ENCODE measurements at regions not wholly inside any gene's neighbourhood (a gene's known extent, or its start where the extent isn't known, plus 50 kb on each side); places are given as distances from the start of the nearest gene placed in this dataset.

- H3K9ac ChIP-seq (ENCODE audit: low read length), result no peak overlapping the region
- H3K79me2 ChIP-seq (replicated peaks; ENCODE audit: insufficient read depth, low read length), result no peaks in the 10 kb centered on the region
- H3K9me2 ChIP-seq (ENCODE audit: insufficient read depth, low read length), result no peaks in the 10 kb centered on the region
- no peak overlapping the region for H2AFZ ChIP-seq (ENCODE audit: low read depth, low read length)
- H3K9me3 ChIP-seq (ENCODE audit: low read length), result no peaks in the 10 kb centered on the region
- H3K4me2 ChIP-seq (ENCODE audit: low read length), result no peak overlapping the region
- no peak overlapping the region for H3K27ac ChIP-seq (ENCODE audit: low read length)
- H3K36me3 ChIP-seq (ENCODE audit: insufficient read depth, low read length), result no peaks in the 10 kb centered on the region
- no peaks in the 10 kb centered on the region for H4K20me1 ChIP-seq (ENCODE audit: insufficient read depth)
- H3K4me3 ChIP-seq (ENCODE audit: low read length), result no peak overlapping the region
- TF ChIP-seq SMC3 (conservative IDR thresholded peaks at IDR 0.05; ENCODE audit: poor library complexity) (no peak), EZH2 (IDR thresholded peaks at IDR 0.05; ENCODE audit: borderline replicate concordance, insufficient read depth, low read length, poor library complexity, severe bottlenecking) (no peak)
- H3F3A ChIP-seq (ENCODE audit: insufficient read depth, low read length, poor library complexity, severe bottlenecking), result no peaks in the 10 kb centered on the region
- no peaks in the 10 kb centered on the region for H3K27me3 ChIP-seq (ENCODE audit: insufficient read depth, low read depth, low read length)
Measured at GRCh38 chr4:11908712-11909111, 480.0 kb upstream of the HS3ST1 start.

GRCh38 chr4:11908205-11908604 is 479.5 kb upstream of the HS3ST1 start:
- Histone ChIP-seq H2AFZ (ENCODE audit: low read depth, low read length) (no peak overlapping the region), H4K20me1 (ENCODE audit: insufficient read depth) (no peaks in the 10 kb centered on the region), H3K27ac (ENCODE audit: low read length) (no peak overlapping the region), H3K9ac (ENCODE audit: low read length) (no peak overlapping the region), H3K9me2 (ENCODE audit: insufficient read depth, low read length) (no peaks in the 10 kb centered on the region), H3K4me3 (ENCODE audit: low read length) (no peak overlapping the region), H3K79me2 (replicated peaks; ENCODE audit: insufficient read depth, low read length) (no peaks in the 10 kb centered on the region), H3K27me3 (ENCODE audit: insufficient read depth, low read depth, low read length) (no peaks in the 10 kb centered on the region), H3F3A (ENCODE audit: insufficient read depth, low read length, poor library complexity, severe bottlenecking) (no peaks in the 10 kb centered on the region), H3K4me2 (ENCODE audit: low read length) (no peak overlapping the region), H3K9me3 (ENCODE audit: low read length) (no peaks in the 10 kb centered on the region), H3K36me3 (ENCODE audit: insufficient read depth, low read length) (no peaks in the 10 kb centered on the region)
- TF ChIP-seq POLR2AphosphoS5 (IDR thresholded peaks at IDR 0.05) (no peak), MXI1 (conservative IDR thresholded peaks at IDR 0.05; ENCODE audit: poor library complexity, severe bottlenecking) (no peak), SMC3 (conservative IDR thresholded peaks at IDR 0.05; ENCODE audit: poor library complexity) (no peak), EP300 (conservative IDR thresholded peaks at IDR 0.05; ENCODE audit: poor library complexity, severe bottlenecking) (no peak), EZH2 (IDR thresholded peaks at IDR 0.05; ENCODE audit: borderline replicate concordance, insufficient read depth, low read length, poor library complexity, severe bottlenecking) (no peak)
- TF ChIP-seq, protein P1, sequence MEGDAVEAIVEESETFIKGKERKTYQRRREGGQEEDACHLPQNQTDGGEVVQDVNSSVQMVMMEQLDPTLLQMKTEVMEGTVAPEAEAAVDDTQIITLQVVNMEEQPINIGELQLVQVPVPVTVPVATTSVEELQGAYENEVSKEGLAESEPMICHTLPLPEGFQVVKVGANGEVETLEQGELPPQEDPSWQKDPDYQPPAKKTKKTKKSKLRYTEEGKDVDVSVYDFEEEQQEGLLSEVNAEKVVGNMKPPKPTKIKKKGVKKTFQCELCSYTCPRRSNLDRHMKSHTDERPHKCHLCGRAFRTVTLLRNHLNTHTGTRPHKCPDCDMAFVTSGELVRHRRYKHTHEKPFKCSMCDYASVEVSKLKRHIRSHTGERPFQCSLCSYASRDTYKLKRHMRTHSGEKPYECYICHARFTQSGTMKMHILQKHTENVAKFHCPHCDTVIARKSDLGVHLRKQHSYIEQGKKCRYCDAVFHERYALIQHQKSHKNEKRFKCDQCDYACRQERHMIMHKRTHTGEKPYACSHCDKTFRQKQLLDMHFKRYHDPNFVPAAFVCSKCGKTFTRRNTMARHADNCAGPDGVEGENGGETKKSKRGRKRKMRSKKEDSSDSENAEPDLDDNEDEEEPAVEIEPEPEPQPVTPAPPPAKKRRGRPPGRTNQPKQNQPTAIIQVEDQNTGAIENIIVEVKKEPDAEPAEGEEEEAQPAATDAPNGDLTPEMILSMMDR (IDR thresholded peaks at IDR 0.05; ENCODE audit: poor library complexity, severe bottlenecking), result no peak

GRCh38 chr4:11904846-11905739 is 476.4 kb upstream of the HS3ST1 start:
- H3K79me2 ChIP-seq (replicated peaks; ENCODE audit: insufficient read depth, low read length), result no peaks in the 10 kb centered on the region
- no peak overlapping the region for H2AFZ ChIP-seq (ENCODE audit: low read depth, low read length)
- H3K4me3 ChIP-seq (ENCODE audit: low read length), result no peak overlapping the region
- no peaks in the 10 kb centered on the region for H3F3A ChIP-seq (ENCODE audit: insufficient read depth, low read length, poor library complexity, severe bottlenecking)
- no peaks in the 10 kb centered on the region for H3K9me2 ChIP-seq (ENCODE audit: insufficient read depth, low read length)
- H4K20me1 ChIP-seq (ENCODE audit: insufficient read depth), result no peaks in the 10 kb centered on the region
- no peaks in the 10 kb centered on the region for H3K36me3 ChIP-seq (ENCODE audit: insufficient read depth, low read length)
- H3K4me2 ChIP-seq (ENCODE audit: low read length), result no peak overlapping the region
- no peaks in the 10 kb centered on the region for H3K27me3 ChIP-seq (ENCODE audit: insufficient read depth, low read depth, low read length)
- no peak overlapping the region for H3K9ac ChIP-seq (ENCODE audit: low read length)
- H3K9me3 ChIP-seq (ENCODE audit: low read length), result no peaks in the 10 kb centered on the region
- no peak overlapping the region for H3K27ac ChIP-seq (ENCODE audit: low read length)
- no peak for TF ChIP-seq MXI1 (conservative IDR thresholded peaks at IDR 0.05; ENCODE audit: poor library complexity, severe bottlenecking)
